WTC11 (cell line): ENCODE measurements at regions not wholly inside any gene's neighbourhood (a gene's known extent, or its start where the extent isn't known, plus 50 kb on each side); places are given as distances from the start of the nearest gene placed in this dataset.

ENCODE experiments used
- AR ChIP-seq: fragments of 250-450 bp; sonication (Bioruptor Pico); IDR thresholded peaks from 2 replicates; pipeline ENCODE4 v1.9.0; 2021; ENCODE audit warnings: mild to moderate bottlenecking
- ATF3 ChIP-seq: sonication (generic); formaldehyde crosslinking; conservative IDR thresholded peaks from 2 replicates; pipeline ENCODE4 v1.8.1; 2022; ENCODE audit warnings: mild to moderate bottlenecking, missing genetic modification reagents
- CREB1 ChIP-seq: sonication (generic); formaldehyde crosslinking; IDR thresholded peaks from 2 replicates; pipeline ENCODE4 v1.8.0; 2023; ENCODE audit warnings: mild to moderate bottlenecking, missing genetic modification reagents
- CTCF ChIP-seq: fragments of 200-600 bp; IDR thresholded peaks from 2 replicates; pipeline ENCODE4 v1.8.0; 2022; ENCODE audit warnings: antibody characterized with exemption
- E2F4 ChIP-seq: sonication (generic); formaldehyde crosslinking; IDR thresholded peaks from 2 replicates; pipeline ENCODE4 v1.8.1; 2022; ENCODE audit warnings: low read depth, mild to moderate bottlenecking, moderate library complexity, missing genetic modification reagents, borderline replicate concordance
- MAX ChIP-seq: sonication (generic); formaldehyde crosslinking; IDR thresholded peaks from 2 replicates; pipeline ENCODE4 v1.8.0; 2022; ENCODE audit warnings: mild to moderate bottlenecking, missing genetic modification reagents
- RORB ChIP-seq: fragments of 250-450 bp; sonication (Bioruptor Pico); IDR thresholded peaks from 2 replicates; pipeline ENCODE4 v1.9.0; 2021; ENCODE audit warnings: mild to moderate bottlenecking
- TEAD4 ChIP-seq: sonication (generic); formaldehyde crosslinking; IDR thresholded peaks from 2 replicates; pipeline ENCODE4 v1.8.0; 2022; ENCODE audit warnings: mild to moderate bottlenecking, missing genetic modification reagents
- ZNF121 ChIP-seq: sonication (generic); formaldehyde crosslinking; IDR thresholded peaks from 2 replicates; pipeline ENCODE4 v1.8.0; 2023; ENCODE audit warnings: missing genetic modification reagents
- ZNF317 ChIP-seq: sonication (generic); formaldehyde crosslinking; IDR thresholded peaks from 2 replicates; pipeline ENCODE4 v1.8.1; 2023; ENCODE audit warnings: low read depth, mild to moderate bottlenecking, moderate library complexity, missing genetic modification reagents, borderline replicate concordance
- ZNF396 ChIP-seq: fragments of 250-450 bp; sonication (Bioruptor Pico); IDR thresholded peaks from 2 replicates; pipeline ENCODE4 v1.8.0; 2021; ENCODE audit warnings: mild to moderate bottlenecking, moderate library complexity, borderline replicate concordance

GRCh38 chr7:16026253-16027020 lies 340.0 kb upstream of the MEOX2 start:
- no peak for TF ChIP-seq ATF3
- no peak for TF ChIP-seq ZNF317 (CRISPR knock-in tag)
- no peak for TF ChIP-seq CTCF
- no peak for TF ChIP-seq MAX (CRISPR knock-in tag)
- TF ChIP-seq ZNF121 (CRISPR knock-in tag): no peak
- no peak for TF ChIP-seq CREB1 (CRISPR knock-in tag)
- no peak for TF ChIP-seq AR
- TF ChIP-seq RORB (CRISPR knock-in tag): no peak
- no peak for TF ChIP-seq E2F4
- TF ChIP-seq ZNF396 (CRISPR knock-in tag): no peak
- no peak for TF ChIP-seq TEAD4
